ENCODE measurements at regions not wholly inside any gene's neighbourhood (a gene's known extent, or its start where the extent isn't known, plus 50 kb on each side); places are given as distances from the start of the nearest gene placed in this dataset.

DNA sequence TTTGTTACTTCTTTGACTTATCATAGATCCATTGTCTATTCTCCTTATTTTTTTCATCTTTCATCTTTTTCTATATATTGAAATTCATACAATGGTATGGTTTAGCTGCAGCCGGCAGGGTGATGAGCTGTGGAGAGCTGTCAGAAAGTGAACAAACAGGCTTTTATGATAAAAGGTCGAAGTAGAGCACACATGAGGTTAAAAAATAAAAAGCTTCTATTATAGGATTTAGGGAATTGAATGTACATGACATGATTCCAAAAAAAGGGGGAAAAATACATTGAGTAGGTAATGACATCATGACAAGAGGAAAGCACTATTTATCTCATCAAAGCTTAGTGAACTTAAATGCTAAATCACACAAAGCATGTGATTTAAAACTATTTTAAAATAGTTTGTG is 884.8 kb downstream of the METTL15 start:
- no peak for FAIRE-seq
- no peak for DNase-seq (ENCODE audit: insufficient read length, low spot score)
- TF ChIP-seq PAX5 (IDR thresholded peaks at IDR 0.05; ENCODE audit: insufficient read depth, low read length, severe bottlenecking), result no peak
- no peak for TF ChIP-seq POLR2A (IDR thresholded peaks at IDR 0.05; ENCODE audit: low read depth, low read length)
- TF ChIP-seq SPI1 (IDR thresholded peaks at IDR 0.05; ENCODE audit: low read depth, low read length), result no peak
- no peak for TF ChIP-seq POLR2AphosphoS5 (IDR thresholded peaks at IDR 0.05; ENCODE audit: low read depth, low read length)
- no peak for TF ChIP-seq POU2F2 (IDR thresholded peaks at IDR 0.05; ENCODE audit: low read depth, low read length)
- no peak for TF ChIP-seq TAF1 (IDR thresholded peaks at IDR 0.05; ENCODE audit: low read depth, low read length)

DNA sequence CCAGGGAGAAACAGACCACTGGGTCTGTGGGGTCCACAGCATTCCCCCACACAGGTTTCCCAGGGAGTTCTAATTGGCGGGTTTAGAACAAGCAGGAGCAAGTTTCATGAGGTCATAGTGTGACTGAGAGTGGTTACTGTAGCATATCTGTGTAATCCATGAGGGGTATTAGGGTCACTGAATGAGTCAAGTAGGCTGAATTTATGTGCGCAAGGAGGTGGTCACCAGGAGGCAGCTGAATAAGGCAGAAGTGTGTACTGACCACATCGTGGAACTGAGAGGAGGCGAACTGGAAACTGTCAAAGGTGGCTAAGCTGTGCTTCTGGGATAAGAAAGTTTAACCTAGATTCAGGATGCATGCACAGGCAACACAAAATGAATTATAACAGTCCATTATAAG is 876.0 kb downstream of the METTL15 start:
- TF ChIP-seq TAF1 (IDR thresholded peaks at IDR 0.05; ENCODE audit: low read depth, low read length), result no peak
- TF ChIP-seq PAX5 (IDR thresholded peaks at IDR 0.05; ENCODE audit: insufficient read depth, low read length, severe bottlenecking), result no peak
- TF ChIP-seq POLR2AphosphoS5 (IDR thresholded peaks at IDR 0.05; ENCODE audit: low read depth, low read length), result no peak
- TF ChIP-seq SPI1 (IDR thresholded peaks at IDR 0.05; ENCODE audit: low read depth, low read length), result no peak
- TF ChIP-seq POU2F2 (IDR thresholded peaks at IDR 0.05; ENCODE audit: low read depth, low read length), result no peak
- no peak for TF ChIP-seq POLR2A (IDR thresholded peaks at IDR 0.05; ENCODE audit: low read depth, low read length)
- FAIRE-seq (no peak), DNase-seq (ENCODE audit: insufficient read length, low spot score) (no peak)

GRCh38 chr11:28983780-28984179 is 875.6 kb downstream of the METTL15 start:
- FAIRE-seq (no peak), DNase-seq (ENCODE audit: insufficient read length, low spot score) (no peak)
- TF ChIP-seq POLR2AphosphoS5 (IDR thresholded peaks at IDR 0.05; ENCODE audit: low read depth, low read length) (no peak), POU2F2 (IDR thresholded peaks at IDR 0.05; ENCODE audit: low read depth, low read length) (no peak), PAX5 (IDR thresholded peaks at IDR 0.05; ENCODE audit: insufficient read depth, low read length, severe bottlenecking) (no peak), TAF1 (IDR thresholded peaks at IDR 0.05; ENCODE audit: low read depth, low read length) (no peak), POLR2A (IDR thresholded peaks at IDR 0.05; ENCODE audit: low read depth, low read length) (no peak), SPI1 (IDR thresholded peaks at IDR 0.05; ENCODE audit: low read depth, low read length) (no peak)

GRCh38 chr11:28981381-28981780 is 873.2 kb downstream of the METTL15 start:
- DNase-seq (ENCODE audit: insufficient read length, low spot score), result no peak
- no peak for TF ChIP-seq SPI1 (IDR thresholded peaks at IDR 0.05; ENCODE audit: low read depth, low read length)
- no peak for TF ChIP-seq POLR2A (IDR thresholded peaks at IDR 0.05; ENCODE audit: low read depth, low read length)
- no peak for TF ChIP-seq POLR2AphosphoS5 (IDR thresholded peaks at IDR 0.05; ENCODE audit: low read depth, low read length)
- TF ChIP-seq TAF1 (IDR thresholded peaks at IDR 0.05; ENCODE audit: low read depth, low read length), result no peak
- TF ChIP-seq POU2F2 (IDR thresholded peaks at IDR 0.05; ENCODE audit: low read depth, low read length), result no peak
- no peak for TF ChIP-seq PAX5 (IDR thresholded peaks at IDR 0.05; ENCODE audit: insufficient read depth, low read length, severe bottlenecking)
- FAIRE-seq, result no peak

GRCh38 chr11:28976801-28977145 is 868.6 kb downstream of the METTL15 start:
- no peak for FAIRE-seq
- TF ChIP-seq TAF1 (IDR thresholded peaks at IDR 0.05; ENCODE audit: low read depth, low read length), result no peak
- no peak for TF ChIP-seq POLR2A (IDR thresholded peaks at IDR 0.05; ENCODE audit: low read depth, low read length)
- TF ChIP-seq SPI1 (IDR thresholded peaks at IDR 0.05; ENCODE audit: low read depth, low read length), result no peak
- no peak for TF ChIP-seq POLR2AphosphoS5 (IDR thresholded peaks at IDR 0.05; ENCODE audit: low read depth, low read length)
- no peak for TF ChIP-seq POU2F2 (IDR thresholded peaks at IDR 0.05; ENCODE audit: low read depth, low read length)
- TF ChIP-seq PAX5 (IDR thresholded peaks at IDR 0.05; ENCODE audit: insufficient read depth, low read length, severe bottlenecking), result no peak
- no peak for DNase-seq (ENCODE audit: insufficient read length, low spot score)

DNA sequence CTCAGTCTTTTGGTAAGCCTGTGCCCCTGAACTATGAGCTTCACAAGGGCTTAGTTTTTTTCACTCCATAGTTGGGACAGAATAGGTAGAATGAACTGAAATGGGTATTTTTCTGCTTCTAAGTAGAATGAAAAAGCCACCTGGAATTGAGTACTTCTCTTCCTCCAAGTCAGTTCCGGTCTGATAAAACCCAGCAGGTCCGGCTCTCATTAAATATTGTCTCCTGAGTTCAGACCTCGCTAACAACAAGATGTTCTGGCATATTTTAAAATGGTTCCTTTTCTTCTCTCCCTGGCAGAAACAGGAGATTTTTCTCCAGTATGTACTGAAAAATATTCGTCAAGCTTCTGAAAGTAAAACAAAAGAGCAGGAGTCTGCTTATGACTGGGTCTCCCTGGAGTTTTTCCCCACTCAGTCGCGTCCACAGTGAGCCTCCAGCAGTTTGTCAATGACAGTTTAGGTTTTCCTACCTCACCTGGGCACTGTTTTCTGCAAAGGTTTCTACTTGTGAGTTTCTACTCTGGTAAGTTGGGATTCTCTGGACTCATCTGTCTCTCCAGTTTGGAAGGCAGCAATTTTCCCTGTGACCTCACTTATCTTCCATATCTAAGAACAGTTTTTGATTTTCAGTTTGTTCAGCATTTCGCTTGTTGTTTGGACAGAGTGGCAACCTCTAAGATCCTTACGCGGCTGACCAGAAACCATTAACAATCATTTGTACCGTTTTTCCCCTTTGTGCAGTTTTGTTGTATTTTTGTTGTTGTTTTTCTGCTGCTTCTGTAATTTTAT is 868.0 kb downstream of the METTL15 start:
- FAIRE-seq (no peak), DNase-seq (ENCODE audit: insufficient read length, low spot score) (no peak)
- TF ChIP-seq POLR2AphosphoS5 (IDR thresholded peaks at IDR 0.05; ENCODE audit: low read depth, low read length) (no peak), PAX5 (IDR thresholded peaks at IDR 0.05; ENCODE audit: insufficient read depth, low read length, severe bottlenecking) (no peak), TAF1 (IDR thresholded peaks at IDR 0.05; ENCODE audit: low read depth, low read length) (no peak), POU2F2 (IDR thresholded peaks at IDR 0.05; ENCODE audit: low read depth, low read length) (no peak), SPI1 (IDR thresholded peaks at IDR 0.05; ENCODE audit: low read depth, low read length) (no peak), POLR2A (IDR thresholded peaks at IDR 0.05; ENCODE audit: low read depth, low read length) (no peak)

GRCh38 chr11:28969832-28970231 is 861.6 kb downstream of the METTL15 start:
- TF ChIP-seq POLR2A (IDR thresholded peaks at IDR 0.05; ENCODE audit: low read depth, low read length) (no peak), SPI1 (IDR thresholded peaks at IDR 0.05; ENCODE audit: low read depth, low read length) (no peak), TAF1 (IDR thresholded peaks at IDR 0.05; ENCODE audit: low read depth, low read length) (no peak), PAX5 (IDR thresholded peaks at IDR 0.05; ENCODE audit: insufficient read depth, low read length, severe bottlenecking) (no peak), POU2F2 (IDR thresholded peaks at IDR 0.05; ENCODE audit: low read depth, low read length) (no peak), POLR2AphosphoS5 (IDR thresholded peaks at IDR 0.05; ENCODE audit: low read depth, low read length) (no peak)
- DNase-seq (ENCODE audit: insufficient read length, low spot score) (no peak), FAIRE-seq (no peak)

DNA sequence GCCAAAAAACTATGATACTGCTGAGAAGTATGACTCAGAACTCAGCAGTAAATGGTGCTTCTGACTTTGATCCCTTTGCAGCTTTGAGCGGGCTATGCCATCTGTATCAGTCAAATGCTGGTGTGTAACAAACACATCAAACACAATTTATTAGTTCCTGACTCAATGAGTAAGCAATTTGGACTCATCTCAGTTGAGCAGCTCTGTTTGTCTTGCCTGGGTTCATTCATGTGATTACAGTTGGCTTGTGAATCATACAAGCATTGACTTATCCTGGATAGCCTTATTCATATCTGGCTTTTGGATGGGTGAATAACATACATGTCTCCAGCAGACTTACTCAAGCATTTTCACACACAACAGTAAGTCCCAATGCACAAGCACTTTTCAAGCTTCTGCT is 858.8 kb downstream of the METTL15 start:
- TF ChIP-seq POU2F2 (IDR thresholded peaks at IDR 0.05; ENCODE audit: low read depth, low read length) (no peak), POLR2A (IDR thresholded peaks at IDR 0.05; ENCODE audit: low read depth, low read length) (no peak), SPI1 (IDR thresholded peaks at IDR 0.05; ENCODE audit: low read depth, low read length) (no peak), TAF1 (IDR thresholded peaks at IDR 0.05; ENCODE audit: low read depth, low read length) (no peak), POLR2AphosphoS5 (IDR thresholded peaks at IDR 0.05; ENCODE audit: low read depth, low read length) (no peak), PAX5 (IDR thresholded peaks at IDR 0.05; ENCODE audit: insufficient read depth, low read length, severe bottlenecking) (no peak)
- no peak for DNase-seq (ENCODE audit: insufficient read length, low spot score)
- FAIRE-seq, result no peak

DNA sequence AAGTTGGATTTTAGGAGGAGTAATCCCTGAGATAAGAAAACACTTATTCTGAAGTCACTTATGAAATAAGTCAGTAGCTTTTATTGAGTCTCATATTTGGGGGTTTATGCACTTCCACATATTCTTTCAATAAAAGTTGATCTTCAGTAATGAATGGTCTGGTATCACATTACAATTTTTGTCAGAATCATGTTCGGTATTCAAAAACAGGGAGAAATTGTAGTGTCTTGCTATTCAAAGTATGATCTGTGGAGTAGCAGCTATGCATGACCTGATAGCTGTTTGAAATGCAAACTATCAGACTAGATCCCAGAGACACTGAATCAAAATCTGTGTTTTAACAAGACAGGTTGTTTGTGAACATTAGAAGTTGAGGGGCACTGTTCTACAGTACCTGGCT is 857.6 kb downstream of the METTL15 start:
- no peak for DNase-seq (ENCODE audit: insufficient read length, low spot score)
- FAIRE-seq, result no peak
- TF ChIP-seq POLR2AphosphoS5 (IDR thresholded peaks at IDR 0.05; ENCODE audit: low read depth, low read length), result no peak
- TF ChIP-seq PAX5 (IDR thresholded peaks at IDR 0.05; ENCODE audit: insufficient read depth, low read length, severe bottlenecking), result no peak
- no peak for TF ChIP-seq POLR2A (IDR thresholded peaks at IDR 0.05; ENCODE audit: low read depth, low read length)
- no peak for TF ChIP-seq TAF1 (IDR thresholded peaks at IDR 0.05; ENCODE audit: low read depth, low read length)
- no peak for TF ChIP-seq SPI1 (IDR thresholded peaks at IDR 0.05; ENCODE audit: low read depth, low read length)
- TF ChIP-seq POU2F2 (IDR thresholded peaks at IDR 0.05; ENCODE audit: low read depth, low read length), result no peak
